ENCODE measurements at regions not wholly inside any gene's neighbourhood (a gene's known extent, or its start where the extent isn't known, plus 50 kb on each side); places are given as distances from the start of the nearest gene placed in this dataset.
"Not testable (repeated sequence)": the region's sequence is repeated elsewhere in the genome, so short reads cannot be mapped to it uniquely, and the experiment has no call there.

DNA sequence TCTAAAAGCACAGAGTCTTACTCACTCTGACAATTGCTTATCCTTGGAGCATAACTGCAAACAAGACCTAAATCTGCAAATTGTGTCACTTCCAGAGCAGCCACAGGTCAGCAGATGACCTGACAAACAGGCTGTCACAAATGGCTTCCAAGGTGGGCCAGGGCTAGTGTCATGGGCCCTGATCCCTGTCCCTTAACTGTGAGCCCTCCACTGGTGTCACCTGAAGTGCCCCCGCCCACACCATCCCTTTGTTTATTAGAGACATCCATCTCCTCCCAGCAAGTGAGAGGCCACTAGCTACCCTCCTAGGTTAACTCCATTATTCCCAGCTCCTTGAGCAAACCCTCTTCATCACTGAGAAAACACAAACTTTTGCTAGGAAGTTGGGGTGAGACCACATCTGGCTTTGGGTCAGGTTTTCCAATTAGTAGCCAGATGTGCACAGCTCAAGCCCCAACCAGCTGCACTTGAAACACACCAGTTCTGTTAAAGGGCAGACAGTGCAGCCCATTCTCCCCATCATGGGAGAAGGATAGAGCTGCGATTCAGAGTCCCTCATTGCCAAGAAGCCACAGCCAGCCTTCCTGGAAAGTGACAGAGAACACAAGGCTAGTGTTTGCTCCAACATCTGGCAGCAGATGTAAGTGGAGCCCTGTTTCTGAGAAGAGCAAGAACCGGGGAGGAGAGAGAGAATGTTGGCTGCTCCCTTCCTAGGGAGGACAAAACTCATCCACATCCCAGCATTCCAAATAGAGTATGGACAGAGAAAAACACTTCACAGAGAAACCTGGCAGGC, 75.7 kb upstream of the NANOS1 start:
- FAIRE-seq: no peak

DNA sequence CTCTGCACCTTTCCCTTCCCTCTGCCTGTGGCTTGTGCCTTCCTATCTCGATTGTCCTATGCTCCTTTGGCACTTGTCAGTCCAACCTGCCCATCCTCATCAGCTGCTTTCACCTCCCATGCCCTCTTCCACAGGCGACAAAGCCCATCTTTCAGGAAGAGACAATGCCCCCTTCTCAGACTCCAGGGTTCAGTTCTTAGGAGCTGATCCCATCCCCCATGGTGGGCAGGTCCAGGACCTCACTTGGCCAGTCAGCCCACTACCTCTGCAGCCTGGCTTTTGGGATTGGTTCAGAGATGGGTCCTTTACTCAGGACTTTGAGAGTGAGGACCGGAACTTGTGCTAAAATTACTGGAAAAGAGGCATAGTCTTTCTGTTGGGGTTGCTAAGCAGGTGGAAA, 74.0 kb upstream of the NANOS1 start:
- FAIRE-seq: no peak

DNA sequence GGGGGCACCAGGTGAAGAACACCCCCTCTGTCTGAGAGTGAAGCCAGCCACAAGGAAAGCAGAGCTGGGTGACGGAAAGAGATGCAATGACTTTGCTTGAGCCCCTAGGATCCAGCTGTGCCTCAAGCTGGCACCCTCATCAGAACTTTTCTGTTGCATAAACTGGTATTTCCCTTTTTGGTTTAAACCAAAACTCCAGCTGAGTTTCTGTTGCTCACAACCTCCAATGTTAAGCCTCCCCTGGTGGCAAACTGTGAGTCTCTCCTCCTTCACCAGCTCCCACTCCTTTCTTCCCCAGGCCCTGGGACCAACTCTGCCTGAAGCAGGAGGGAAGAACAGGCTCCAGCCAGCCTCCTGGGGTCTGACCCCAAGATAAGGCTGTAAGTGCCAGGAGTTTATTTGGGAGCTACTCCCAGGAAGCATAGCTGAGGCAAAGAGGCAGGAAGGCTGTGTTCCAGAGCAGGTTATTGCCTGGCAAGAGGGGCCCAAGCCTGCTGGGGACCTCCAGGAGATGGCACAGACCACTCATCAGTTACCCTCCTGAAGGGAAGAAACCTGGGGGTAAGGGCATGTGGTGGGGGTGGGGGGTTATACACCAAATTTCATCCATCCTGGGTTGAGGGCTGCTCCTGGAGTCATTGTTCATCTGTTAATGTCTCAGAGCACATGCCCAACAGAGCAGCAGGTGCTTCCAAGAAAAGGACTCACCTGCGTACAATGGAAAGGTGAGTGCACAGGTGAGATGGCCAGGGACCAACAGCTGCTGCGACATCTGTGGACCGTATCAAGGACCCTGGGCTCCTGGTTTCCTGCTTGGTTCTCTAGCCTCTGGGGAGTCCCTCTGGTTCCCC, 73.3 kb upstream of the NANOS1 start:
- FAIRE-seq: no peak

- no peak for FAIRE-seq
These were observed 72.6 kb upstream of the NANOS1 start for GRCh38 chr10:118956802-118957442.

- FAIRE-seq: no peak
These were observed 72.1 kb upstream of the NANOS1 start for GRCh38 chr10:118957443-118957825.

DNA sequence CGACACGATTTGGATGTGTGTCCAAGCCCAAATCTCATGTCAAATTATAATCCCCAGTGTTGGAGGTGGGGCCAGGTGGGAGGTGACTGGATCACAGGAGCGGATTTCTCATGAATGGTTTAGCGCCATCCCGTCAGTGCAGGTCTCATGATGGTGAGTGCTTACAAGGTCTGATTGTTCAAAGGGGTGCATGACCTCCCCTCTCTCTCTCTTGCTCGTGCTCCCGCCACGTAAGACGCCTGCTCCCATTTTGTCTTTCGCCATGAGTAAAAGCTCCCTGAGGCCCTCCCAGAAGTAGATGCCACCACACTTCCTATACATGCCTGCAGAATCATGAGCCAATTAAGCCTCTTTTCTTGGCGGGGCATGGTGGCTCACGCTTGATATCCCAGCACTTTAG, 71.5 kb upstream of the NANOS1 start:
- no peak for FAIRE-seq

DNA sequence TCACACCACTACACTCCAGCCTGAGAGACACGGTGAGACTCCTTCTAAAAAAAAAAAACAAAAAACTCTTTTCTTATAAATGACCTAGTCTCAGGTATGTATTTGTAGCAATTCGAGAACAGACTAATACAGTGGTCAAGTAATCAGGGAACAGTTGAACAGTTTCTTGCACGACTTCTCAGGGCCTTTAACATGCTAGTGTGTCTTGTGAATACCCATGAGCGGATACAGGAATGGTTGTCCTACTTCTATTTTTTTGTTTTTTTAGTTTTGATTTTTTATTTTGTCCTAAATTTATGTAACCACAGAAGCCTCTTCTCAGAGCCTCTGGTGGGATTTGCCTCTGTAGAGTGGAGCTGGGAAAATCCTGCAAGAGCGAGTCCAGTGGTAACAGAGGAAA, 71.0 kb upstream of the NANOS1 start:
- no peak for FAIRE-seq

GRCh38 chr10:118958984-118959925, 70.3 kb upstream of the NANOS1 start:
- no peak for FAIRE-seq

DNA sequence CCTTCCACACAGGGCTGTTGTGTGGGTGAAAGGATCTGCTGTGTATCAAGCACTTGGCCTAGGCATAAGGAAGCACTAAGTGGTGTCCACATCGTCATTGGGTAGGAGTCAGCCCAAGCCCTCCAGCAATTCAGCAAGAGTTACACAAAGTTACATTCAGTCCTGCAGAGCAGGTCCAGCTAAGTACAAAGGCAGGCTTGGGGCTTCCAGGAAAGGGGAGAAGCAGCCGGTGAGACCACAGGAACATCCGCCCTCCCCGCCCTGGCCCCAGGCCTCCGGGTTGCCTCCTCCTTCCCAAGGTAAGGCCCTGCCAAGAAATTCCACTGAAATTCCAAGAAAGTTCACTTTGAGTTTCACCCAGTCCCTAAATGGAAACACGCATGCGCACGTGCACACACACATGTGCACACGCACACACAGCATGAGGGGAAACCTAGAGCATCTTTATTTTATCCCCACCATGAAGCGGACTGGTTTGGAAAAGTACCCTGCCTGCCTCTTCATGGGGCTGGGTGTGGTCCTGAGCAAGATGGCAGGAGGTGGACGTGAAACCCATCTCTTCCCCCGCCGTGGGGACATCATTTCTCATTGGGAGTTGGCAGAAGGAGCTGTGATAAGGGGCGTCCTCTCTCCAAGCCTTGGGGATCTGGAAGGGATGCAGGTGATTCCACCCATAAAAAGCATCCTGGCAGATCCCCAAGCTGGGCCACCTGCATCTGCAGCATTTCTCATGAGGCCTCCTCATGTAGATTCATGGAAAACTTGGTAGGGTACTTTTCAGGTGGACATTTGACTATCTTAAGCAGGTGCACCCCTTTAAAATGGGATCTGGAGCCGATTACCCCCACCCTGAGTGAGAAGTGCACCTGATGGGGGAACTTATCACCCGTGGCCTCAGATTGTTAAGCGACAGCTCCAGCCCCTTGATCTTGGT, 69.1 kb upstream of the NANOS1 start:
- FAIRE-seq: no peak

- no peak for FAIRE-seq
These were observed 68.1 kb upstream of the NANOS1 start for GRCh38 chr10:118961436-118961835.

GRCh38 chr10:118962331-118962868, 67.1 kb upstream of the NANOS1 start:
- not testable (repeated sequence) for FAIRE-seq

GRCh38 chr10:118963341-118963740, 66.2 kb upstream of the NANOS1 start:
- FAIRE-seq: no peak

DNA sequence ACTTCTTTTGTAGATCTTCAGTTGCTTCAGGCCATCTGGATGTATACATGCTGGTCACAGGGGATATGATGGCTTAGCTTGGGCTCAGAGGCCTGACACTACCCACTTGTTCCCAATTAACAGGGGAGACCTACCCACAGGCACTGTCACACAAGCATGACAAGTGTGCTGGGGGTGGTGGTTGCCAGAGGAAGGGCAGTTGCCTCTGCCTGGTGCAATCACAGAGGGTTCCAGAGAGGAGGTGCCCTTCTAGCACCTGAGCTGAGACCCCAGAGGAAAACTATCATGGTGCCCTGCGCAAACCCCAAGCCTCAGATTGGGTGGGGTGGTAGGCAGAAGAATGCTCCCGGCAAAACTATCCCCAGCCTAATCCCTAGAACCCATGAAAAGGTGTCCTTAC, 65.6 kb upstream of the NANOS1 start:
- FAIRE-seq: no peak

GRCh38 chr10:118964476-118964875, 65.0 kb upstream of the NANOS1 start:
- FAIRE-seq: not testable (repeated sequence)

GRCh38 chr10:118965096-118965495, 64.4 kb upstream of the NANOS1 start:
- FAIRE-seq: no peak

GRCh38 chr10:118965645-118966044, 63.9 kb upstream of the NANOS1 start:
- FAIRE-seq: no peak

GRCh38 chr10:118966076-118966849, 63.3 kb upstream of the NANOS1 start:
- no peak for FAIRE-seq

- FAIRE-seq: no peak
These were observed 62.7 kb upstream of the NANOS1 start for GRCh38 chr10:118966850-118967125.

- no peak for FAIRE-seq
These were observed 62.4 kb upstream of the NANOS1 start for GRCh38 chr10:118967160-118967559.

DNA sequence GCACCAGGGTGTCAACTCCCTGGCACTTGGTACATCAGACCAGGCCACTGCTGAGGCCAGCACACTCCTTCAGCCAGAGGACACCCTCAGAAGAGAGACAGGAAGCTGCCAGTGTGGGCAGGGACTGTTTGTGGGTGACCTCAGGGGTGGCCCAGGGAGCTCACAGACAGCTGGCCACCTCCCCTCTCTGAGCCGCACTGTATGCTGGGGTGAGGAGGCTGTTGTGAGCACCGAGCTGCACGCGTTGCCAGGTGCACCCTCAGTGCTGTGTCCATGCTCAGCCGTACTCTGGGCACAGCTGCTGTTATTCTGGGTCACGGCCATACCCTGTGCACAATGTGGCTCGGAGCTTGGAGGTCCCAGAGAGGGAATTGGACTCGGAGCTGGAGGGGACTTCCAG, 61.5 kb upstream of the NANOS1 start:
- no peak for FAIRE-seq

DNA sequence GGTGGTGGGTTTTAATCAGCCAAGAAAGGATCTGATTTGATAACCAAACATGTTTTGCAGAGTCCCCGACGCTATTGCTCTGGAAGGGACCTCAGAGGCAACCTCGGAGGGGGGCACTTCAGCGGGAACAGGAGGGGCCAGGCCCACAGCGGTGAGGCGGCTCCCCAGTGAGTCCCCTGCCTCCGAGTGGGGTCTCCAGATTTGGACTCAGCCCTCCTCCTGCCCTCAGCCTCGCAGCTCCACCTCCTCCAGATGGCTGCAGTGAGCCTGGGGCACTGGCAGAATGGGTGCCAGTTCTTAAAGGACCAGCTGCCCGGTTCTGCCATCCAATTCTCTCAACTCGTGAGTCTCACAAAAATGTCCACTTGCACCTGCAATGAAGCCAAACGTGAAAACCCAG, 61.0 kb upstream of the NANOS1 start:
- no peak for FAIRE-seq

Measured in G401.6 (cell line).